ENCODE measurements at regions not wholly inside any gene's neighbourhood (a gene's known extent, or its start where the extent isn't known, plus 50 kb on each side); places are given as distances from the start of the nearest gene placed in this dataset.
A peak's percentile ranks its signal among the peaks of the same experiment; 100 is the strongest.
"Not testable (repeated sequence)": the region's sequence is repeated elsewhere in the genome, so short reads cannot be mapped to it uniquely, and the experiment has no call there.

DNA sequence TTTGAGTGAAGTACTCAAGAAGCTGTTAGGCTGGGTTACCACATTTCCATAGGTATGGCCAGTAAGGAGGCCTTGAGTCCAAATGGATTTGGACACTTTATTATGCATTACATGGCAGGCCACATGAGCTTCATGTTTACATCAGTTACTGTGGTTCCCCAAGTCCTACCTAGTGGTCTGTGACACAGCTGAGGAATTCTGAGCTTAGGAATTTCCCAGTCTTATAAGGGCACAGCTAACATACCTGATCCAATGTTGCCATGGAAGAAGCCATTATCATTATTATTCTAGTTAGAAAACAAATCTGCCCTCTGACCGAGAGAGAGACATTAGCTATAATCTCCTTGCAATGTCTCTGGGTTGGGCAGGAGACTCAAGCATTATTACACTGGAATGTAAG lies 174.4 kb upstream of the NUDT10 start:
- Histone ChIP-seq H3K27me3 (replicated peaks; ENCODE audit: control insufficient read depth, insufficient read depth, low read length) (no peaks in the 10 kb centered on the region; the same call in 1 of the 2 replicates), H3K4me3 (replicated peaks; ENCODE audit: low read depth, low read length) (no peak overlapping the region), H3K36me3 (ENCODE audit: control insufficient read depth, insufficient read depth, low read length) (no peaks in the 10 kb centered on the region)
- DNase-seq (ENCODE audit: extremely low read depth, insufficient read length) = no peak
- TF ChIP-seq, protein P1, sequence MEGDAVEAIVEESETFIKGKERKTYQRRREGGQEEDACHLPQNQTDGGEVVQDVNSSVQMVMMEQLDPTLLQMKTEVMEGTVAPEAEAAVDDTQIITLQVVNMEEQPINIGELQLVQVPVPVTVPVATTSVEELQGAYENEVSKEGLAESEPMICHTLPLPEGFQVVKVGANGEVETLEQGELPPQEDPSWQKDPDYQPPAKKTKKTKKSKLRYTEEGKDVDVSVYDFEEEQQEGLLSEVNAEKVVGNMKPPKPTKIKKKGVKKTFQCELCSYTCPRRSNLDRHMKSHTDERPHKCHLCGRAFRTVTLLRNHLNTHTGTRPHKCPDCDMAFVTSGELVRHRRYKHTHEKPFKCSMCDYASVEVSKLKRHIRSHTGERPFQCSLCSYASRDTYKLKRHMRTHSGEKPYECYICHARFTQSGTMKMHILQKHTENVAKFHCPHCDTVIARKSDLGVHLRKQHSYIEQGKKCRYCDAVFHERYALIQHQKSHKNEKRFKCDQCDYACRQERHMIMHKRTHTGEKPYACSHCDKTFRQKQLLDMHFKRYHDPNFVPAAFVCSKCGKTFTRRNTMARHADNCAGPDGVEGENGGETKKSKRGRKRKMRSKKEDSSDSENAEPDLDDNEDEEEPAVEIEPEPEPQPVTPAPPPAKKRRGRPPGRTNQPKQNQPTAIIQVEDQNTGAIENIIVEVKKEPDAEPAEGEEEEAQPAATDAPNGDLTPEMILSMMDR (IDR thresholded peaks at IDR 0.05; ENCODE audit: insufficient read depth, low read length, poor library complexity, severe bottlenecking) = no peak

DNA sequence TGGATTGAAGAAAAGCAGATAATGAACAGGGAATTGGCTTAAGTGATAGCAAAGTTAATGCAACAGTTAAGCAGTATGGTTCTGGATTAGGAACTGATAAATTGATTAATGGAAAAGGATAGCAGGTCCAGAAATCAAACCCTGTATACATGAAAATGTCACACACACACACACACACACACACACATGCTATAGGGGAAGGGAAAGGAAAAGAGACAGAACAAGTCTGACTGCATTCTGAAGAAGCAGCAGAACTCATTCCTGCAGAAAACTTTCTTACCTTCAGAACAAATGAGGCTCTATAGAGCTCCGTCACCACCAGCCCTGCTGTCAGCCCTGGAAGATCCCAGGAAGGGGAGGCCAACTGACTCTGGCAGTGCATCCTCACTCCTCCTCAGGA lies 173.2 kb upstream of the NUDT10 start:
- not testable (repeated sequence) for H3K27me3 ChIP-seq (replicated peaks; ENCODE audit: control insufficient read depth, insufficient read depth, low read length); H3K4me3 ChIP-seq (replicated peaks; ENCODE audit: low read depth, low read length); H3K36me3 ChIP-seq (ENCODE audit: control insufficient read depth, insufficient read depth, low read length); DNase-seq (ENCODE audit: extremely low read depth, insufficient read length)

DNA sequence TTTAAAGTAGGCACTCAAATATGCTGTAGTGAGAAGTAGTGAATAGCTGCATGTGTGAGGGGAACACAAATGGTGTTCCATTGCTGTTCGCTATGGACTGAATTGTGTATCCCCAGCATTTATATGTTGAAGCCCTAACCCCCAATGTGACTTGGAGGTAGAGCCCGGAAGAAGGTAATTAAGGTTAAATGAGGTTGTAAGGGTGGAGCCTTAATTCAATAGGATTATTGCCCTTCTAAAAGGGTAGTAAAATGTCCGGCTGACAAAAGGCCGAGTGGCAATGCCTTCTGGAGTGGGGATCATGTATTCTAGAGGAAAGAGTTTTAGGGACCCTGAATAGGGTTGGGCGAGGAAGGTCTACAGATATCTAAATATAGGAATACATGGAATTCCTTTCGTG lies 168.9 kb upstream of the NUDT10 start:
- TF ChIP-seq, protein P1 (IDR thresholded peaks at IDR 0.05; ENCODE audit: insufficient read depth, low read length, poor library complexity, severe bottlenecking) = no peak

DNA sequence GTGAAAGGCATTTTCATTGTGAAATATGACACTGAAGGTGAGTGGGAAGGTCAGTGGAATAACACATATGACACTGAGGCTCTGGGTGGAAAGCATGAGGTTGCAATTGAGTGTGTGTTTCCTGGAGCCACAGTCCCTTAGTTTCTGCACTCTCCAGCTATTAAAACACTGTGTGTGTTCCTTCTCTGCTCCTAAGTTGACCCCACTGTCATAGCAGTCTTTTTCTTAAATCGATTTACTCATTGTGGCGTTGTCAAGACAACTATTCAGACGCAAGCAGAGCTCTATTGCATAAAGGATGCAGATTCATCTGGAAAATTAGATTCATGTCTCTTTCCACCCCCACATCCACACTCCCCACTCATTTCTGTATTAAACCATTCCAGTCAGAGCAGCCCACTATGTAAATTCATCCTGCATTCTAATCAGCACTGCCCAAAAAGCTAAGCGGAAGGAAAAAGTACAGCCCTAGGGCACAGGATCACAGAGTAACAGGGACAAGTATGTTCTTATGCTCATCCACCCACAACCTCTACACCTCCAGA lies 154.2 kb upstream of the NUDT10 start:
- not testable (repeated sequence) for DNase-seq (ENCODE audit: extremely low read depth, insufficient read length); H3K27me3 ChIP-seq (replicated peaks; ENCODE audit: control insufficient read depth, insufficient read depth, low read length); H3K36me3 ChIP-seq (ENCODE audit: control insufficient read depth, insufficient read depth, low read length); H3K4me3 ChIP-seq (replicated peaks; ENCODE audit: low read depth, low read length)

More for the DNA sequence above, 168.9 kb upstream of the NUDT10 start:
- no peaks in the 10 kb centered on the region for H3K36me3 ChIP-seq (ENCODE audit: control insufficient read depth, insufficient read depth, low read length)
- DNase-seq (ENCODE audit: extremely low read depth, insufficient read length) = no peak
- H3K27me3 ChIP-seq (replicated peaks; ENCODE audit: control insufficient read depth, insufficient read depth, low read length) = no peaks in the 10 kb centered on the region; the same call in 1 of the 2 replicates
- no peak overlapping the region for H3K4me3 ChIP-seq (replicated peaks; ENCODE audit: low read depth, low read length)

DNA sequence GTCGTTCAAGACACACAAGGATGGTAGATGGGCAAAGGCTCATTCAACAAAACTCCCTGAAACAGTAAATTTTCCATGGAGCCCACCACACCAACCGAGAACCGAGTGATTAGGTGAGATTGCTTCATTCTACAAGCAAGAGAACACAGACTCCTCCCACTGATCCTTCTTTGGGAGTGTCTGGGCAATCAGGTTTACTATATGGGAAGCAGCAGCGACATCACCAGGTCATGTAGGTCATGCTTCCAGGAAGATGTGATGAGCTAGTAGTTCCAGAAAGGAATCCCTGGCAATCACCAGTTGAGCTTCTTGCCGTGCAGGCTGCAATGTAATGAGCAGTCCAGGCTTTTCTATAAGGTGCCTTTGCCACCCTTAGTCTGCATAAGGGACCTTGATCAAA lies 152.8 kb upstream of the NUDT10 start:
- H3K4me3 ChIP-seq (replicated peaks; ENCODE audit: low read depth, low read length); H3K36me3 ChIP-seq (ENCODE audit: control insufficient read depth, insufficient read depth, low read length); H3K27me3 ChIP-seq (replicated peaks; ENCODE audit: control insufficient read depth, insufficient read depth, low read length); DNase-seq (ENCODE audit: extremely low read depth, insufficient read length): not testable (repeated sequence)

DNA sequence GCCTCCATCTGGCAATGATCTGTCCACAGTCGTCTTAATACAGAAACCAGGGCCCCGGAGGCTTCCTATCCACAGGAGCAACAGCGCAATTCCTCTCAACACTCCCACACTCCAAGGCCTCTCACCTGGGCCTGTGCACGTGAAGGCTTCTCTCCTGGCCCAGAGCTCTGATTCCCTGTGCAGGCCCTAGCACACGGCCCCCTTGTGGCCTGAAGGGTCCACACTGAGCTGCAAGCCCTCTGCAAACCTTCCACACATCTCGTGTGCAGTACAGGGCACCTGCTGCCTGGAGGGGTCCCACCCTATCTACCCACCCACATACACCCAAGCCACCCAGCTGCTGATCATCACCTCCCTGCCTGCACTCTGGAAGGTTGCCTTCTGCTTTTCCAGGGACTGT lies 150.1 kb upstream of the NUDT10 start:
- DNase-seq (ENCODE audit: extremely low read depth, insufficient read length) = no peak

DNA sequence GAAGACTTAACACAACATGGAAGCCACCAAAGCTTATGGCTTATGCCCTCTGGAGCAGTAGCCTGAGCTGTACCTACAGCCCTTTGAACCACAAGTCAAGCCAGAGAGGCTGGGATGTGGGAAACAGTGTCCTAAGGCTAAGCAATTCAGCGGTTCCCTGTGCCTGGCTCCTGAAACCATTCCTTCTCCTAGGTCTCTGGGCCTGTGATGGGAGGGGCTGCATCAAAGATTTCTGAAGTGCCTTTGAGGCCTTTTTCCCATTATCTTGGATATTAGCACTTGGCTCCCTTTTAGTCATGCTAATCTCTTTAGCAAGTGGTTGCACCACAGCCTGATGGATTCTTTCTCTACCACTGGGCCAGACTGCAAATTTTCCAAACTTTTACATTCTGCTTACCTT lies 140.5 kb upstream of the NUDT10 start:
- TF ChIP-seq, protein P1 (IDR thresholded peaks at IDR 0.05; ENCODE audit: insufficient read depth, low read length, poor library complexity, severe bottlenecking) = no peak
- Histone ChIP-seq H3K27me3 (replicated peaks; ENCODE audit: control insufficient read depth, insufficient read depth, low read length) (no peaks in the 10 kb centered on the region), H3K4me3 (replicated peaks; ENCODE audit: low read depth, low read length) (no peak overlapping the region), H3K36me3 (ENCODE audit: control insufficient read depth, insufficient read depth, low read length) (no peaks in the 10 kb centered on the region)
- DNase-seq (ENCODE audit: extremely low read depth, insufficient read length) = no peak

More for the DNA sequence above, 150.1 kb upstream of the NUDT10 start:
- no peaks in the 10 kb centered on the region for H3K36me3 ChIP-seq (ENCODE audit: control insufficient read depth, insufficient read depth, low read length)
- H3K27me3 ChIP-seq (replicated peaks; ENCODE audit: control insufficient read depth, insufficient read depth, low read length) = no peaks in the 10 kb centered on the region
- H3K4me3 ChIP-seq (replicated peaks; ENCODE audit: low read depth, low read length) = no peak overlapping the region
- TF ChIP-seq, protein P1 (IDR thresholded peaks at IDR 0.05; ENCODE audit: insufficient read depth, low read length, poor library complexity, severe bottlenecking) = peak; percentile 34
